ENCODE measurements at regions not wholly inside any gene's neighbourhood (a gene's known extent, or its start where the extent isn't known, plus 50 kb on each side); places are given as distances from the start of the nearest gene placed in this dataset.

GRCh38 chr16:85288869-85289660 is 176.8 kb upstream of the CIBAR2 start (continued):
- TF ChIP-seq DRAP1 (CRISPR knock-in tag; IDR thresholded peaks at IDR 0.05) (no peak), NFE2L1 (CRISPR knock-in tag; IDR thresholded peaks at IDR 0.05; ENCODE audit: borderline replicate concordance) (no peak), SALL1 (CRISPR knock-in tag; IDR thresholded peaks at IDR 0.05) (peak; percentile 98), SP140L (CRISPR knock-in tag; IDR thresholded peaks at IDR 0.05; ENCODE audit: borderline replicate concordance) (no peak), MIER2 (CRISPR knock-in tag; IDR thresholded peaks at IDR 0.05) (peak; percentile 12; the same call in 1 of the 2 replicates), GLI4 (CRISPR knock-in tag; IDR thresholded peaks at IDR 0.05; ENCODE audit: borderline replicate concordance) (no peak), SRSF4 (IDR thresholded peaks at IDR 0.05; ENCODE audit: low read depth, low read length, poor library complexity, severe bottlenecking) (no peak), TCF7 (IDR thresholded peaks at IDR 0.05; ENCODE audit: low read depth) (peak; percentile 66), MYC (CRISPR knock-in tag; IDR thresholded peaks at IDR 0.05; ENCODE audit: borderline replicate concordance) (peak; percentile 56; the same call in 1 of the 2 replicates), ZNF607 (CRISPR knock-in tag; IDR thresholded peaks at IDR 0.05; ENCODE audit: borderline replicate concordance) (peak; percentile 63; the same call in 1 of the 2 replicates), PRMT3 (CRISPR knock-in tag; IDR thresholded peaks at IDR 0.05; ENCODE audit: borderline replicate concordance, low read depth) (no peak), NFIC (IDR thresholded peaks at IDR 0.05; ENCODE audit: low read length) (peak; percentile 72; the same call in 1 of the 2 replicates), ATF7 (IDR thresholded peaks at IDR 0.05) (no peak), ATF7 (CRISPR knock-in tag; IDR thresholded peaks at IDR 0.05) (peak; percentile 86), SPEN (CRISPR knock-in tag; IDR thresholded peaks at IDR 0.05; ENCODE audit: low read depth) (peak; percentile 79), ATAD3A (CRISPR knock-in tag; IDR thresholded peaks at IDR 0.05) (no peak), JUND (CRISPR knock-in tag; IDR thresholded peaks at IDR 0.05) (peak; percentile 76), ZNF407 (CRISPR knock-in tag; IDR thresholded peaks at IDR 0.05; ENCODE audit: not compliant biosample characterization) (no peak), ZNF160 (CRISPR knock-in tag; IDR thresholded peaks at IDR 0.05) (no peak), ZNF7 (CRISPR knock-in tag; IDR thresholded peaks at IDR 0.05) (no peak), STAG1 (CRISPR knock-in tag; IDR thresholded peaks at IDR 0.05) (peak; percentile 6; the same call in 1 of the 2 replicates)
